ENCODE measurements at regions not wholly inside any gene's neighbourhood (a gene's known extent, or its start where the extent isn't known, plus 50 kb on each side); places are given as distances from the start of the nearest gene placed in this dataset.
"Not testable (repeated sequence)": the region's sequence is repeated elsewhere in the genome, so short reads cannot be mapped to it uniquely, and the experiment has no call there.

DNA sequence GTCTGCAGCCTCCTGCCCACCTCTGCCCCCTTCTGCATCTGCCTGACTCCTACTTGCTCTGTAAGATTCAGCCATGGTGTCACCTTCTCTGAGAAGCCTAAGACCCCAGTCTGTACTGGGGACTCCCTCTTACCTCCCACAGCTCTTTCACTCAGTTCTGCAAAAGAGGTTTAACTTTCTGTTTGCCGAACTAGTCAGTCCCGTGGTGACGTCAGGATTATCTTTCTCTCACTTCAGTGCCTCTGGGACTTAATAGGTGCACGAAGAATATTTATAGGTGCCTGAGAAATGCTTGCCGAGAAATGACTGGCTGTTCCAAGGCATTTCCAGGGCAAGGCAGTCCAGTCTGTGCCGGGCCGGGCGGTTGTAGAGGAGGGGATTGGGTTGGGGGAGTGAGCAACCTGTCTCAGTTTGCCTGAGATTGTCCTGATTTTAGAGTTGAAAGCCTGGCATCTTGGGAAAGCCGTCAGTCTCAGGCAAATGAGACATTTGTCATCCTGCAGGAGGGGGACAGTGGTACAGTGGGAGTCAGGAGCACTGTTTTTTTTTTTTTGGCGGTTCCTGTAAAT lies 227.5 kb upstream of the NPVF start:
- no peak for DNase-seq

DNA sequence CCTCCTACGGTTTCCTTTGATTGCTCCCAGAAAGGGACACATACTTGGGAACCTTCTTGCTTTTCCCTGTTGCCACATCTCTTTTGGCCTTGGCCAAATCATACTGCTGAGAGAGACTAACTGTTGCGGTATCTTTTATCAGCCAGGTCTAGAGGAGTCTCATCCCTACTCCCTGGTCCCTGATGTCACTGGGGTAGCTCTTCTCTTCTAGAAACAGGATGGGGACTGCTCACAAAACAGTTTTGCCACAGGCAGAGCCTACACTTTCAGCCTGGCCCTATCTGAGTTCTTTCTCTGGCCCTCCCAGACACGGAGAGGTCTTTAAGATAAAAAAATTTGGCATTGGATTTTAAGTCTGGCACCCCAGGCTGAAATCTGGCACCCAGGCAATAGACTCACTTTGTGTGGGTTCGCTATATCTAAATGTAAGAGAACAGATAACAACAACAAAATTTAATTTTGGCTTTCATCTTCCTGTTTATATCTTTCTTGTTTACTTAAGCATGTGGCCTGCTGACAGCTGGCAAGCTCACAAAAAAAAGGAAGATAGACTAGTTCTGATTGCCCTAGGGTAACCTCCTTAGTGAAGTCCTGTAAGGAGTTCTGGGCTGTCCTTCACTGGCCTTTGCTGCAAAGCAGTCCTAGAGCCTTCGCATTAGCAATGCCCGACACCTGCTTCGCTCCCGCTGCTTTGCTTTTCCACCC lies 228.3 kb upstream of the NPVF start:
- peak; percentile 19 for DNase-seq

DNA sequence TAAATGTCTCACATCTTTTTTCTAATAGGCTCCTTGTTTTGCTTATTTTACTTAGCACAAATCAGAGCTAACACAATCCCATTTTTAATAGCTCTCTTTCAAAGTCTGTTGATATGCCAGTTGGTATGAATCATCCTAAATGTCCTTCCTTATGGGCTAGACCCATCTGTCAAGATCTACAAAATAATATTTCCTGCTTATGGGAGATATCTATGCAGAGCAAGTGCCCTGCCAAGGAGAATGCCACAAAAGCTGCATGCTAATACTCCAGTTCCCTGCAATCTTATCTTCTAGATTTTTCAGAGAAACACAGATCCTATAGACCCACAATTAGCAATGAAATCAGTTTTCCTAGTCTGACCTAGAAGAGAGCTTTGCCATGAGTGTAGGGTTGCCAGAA lies 230.8 kb upstream of the NPVF start:
- DNase-seq: no peak

DNA sequence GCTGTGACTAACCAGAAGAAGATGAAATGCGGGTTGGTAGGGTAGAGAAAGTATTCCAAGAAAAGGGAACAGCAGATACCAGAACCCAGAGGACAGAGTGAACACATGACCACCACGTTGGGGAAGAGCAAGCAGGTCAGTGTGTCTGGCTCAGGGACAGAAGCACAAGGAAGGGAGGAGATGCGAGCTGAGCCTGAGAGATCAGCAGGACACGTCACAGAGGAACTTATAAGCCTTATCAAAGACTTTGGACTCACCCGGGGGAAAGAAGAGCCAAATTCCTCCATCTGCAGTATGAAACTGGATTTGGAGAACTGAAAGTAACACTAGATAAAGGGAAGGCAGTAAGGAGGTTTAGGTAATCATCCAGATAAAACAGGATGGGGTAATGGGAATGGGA lies 232.1 kb upstream of the NPVF start:
- no peak for DNase-seq

DNA sequence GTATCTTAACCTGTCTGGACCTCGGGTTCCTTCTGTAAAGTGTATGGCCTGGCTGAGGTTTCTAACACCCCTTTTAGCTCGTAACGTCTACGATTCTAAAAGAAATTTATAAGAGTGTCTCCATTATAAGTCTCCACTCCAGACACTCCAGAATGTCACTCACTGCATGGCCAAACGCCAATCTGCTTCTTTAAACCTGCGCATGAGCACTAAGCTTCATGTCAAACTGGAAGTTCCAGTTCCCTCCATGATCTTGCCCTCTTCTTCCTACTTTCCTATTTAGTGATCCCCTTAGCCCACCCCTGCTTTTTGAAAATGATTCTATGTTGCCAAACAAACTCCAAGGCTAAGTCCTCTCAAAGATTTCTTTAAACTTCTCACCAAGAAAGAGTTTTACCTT lies 241.4 kb upstream of the NPVF start:
- no peak for DNase-seq

DNA sequence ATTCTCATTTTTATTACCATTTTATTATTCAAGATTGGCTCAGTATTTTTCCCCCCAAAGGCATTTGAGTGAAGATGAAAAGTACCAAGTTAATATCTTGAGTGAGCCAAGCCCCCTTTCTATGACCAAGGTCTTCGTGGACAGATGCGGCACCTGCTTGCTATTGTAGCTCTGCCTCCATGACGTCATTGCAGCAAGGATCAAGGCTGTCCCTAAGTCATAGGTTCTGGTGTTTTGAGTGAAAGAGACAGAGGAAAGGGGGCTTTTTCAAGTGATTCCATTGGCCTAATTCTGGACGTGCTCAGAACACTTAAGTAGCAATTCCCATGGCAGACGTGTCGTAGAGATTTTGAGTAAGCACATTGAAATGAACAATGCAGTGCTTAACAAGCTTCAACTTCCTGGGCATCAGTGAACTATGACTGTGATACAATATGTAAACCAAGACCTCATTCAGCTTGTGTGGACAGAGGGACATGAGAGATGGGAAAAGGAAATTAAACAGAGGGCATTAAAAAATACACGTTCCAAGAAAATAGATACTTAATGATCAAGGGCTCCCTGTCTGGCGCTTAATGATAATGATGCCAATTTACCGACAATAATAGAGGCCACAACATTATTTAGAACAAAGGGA lies 248.7 kb upstream of the NPVF start:
- DNase-seq: no peak

DNA sequence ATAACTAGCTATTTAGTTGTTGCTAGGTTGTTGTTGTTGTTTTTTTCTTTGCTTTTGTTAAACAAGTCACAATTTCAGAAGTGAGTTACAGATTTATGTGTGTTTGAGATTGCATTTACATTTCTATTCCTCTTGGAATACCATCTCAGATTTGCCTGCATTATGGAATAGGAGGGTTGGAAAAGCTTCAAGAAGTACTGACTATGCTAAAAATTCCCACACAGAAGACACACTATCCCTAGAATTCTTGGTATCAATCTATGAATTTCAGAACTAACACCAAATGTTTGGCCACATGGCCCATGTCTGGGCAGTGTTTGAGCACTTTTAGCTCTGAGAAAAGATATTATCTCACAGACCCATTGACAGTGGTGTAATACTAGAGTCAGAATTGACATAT lies 249.9 kb upstream of the NPVF start:
- DNase-seq: not testable (repeated sequence)

DNA sequence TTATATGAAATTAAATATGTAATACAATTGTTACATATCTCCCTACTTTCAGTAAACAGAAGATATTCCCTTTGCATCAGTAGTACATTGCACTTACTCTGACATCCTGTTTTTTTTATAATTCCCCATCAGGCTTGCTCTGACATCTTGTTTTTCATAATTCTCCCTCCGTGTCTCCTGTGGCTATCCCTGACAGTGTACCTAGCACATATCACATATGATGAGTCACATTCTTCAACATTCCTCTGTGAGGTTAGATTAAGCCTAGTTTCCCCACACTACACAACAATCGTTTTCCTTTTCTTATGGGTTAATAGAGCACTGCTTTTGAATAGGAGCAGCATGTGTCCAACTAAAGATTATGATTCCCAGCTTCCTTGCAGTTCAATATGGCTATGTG lies 250.6 kb upstream of the NPVF start:
- DNase-seq: no peak

DNA sequence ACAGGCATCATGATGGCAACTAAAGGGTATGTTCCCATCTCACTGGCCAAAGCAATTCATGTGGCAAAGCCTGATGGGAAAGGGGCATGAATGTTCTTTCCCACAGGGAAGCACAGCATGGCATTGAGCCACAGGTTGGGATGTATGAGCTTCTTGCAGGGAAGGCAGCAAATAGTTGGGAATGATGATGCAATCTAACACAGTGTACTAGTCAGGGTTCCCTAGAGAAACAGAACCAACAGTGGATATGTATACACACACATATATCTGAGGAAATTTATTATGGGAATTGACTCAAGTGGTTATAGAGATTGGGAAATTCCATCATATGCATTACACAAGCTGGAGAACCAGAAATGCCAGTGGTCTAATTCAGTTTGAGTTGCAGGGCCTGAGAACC lies 253.6 kb upstream of the NPVF start:
- no peak for DNase-seq

DNA sequence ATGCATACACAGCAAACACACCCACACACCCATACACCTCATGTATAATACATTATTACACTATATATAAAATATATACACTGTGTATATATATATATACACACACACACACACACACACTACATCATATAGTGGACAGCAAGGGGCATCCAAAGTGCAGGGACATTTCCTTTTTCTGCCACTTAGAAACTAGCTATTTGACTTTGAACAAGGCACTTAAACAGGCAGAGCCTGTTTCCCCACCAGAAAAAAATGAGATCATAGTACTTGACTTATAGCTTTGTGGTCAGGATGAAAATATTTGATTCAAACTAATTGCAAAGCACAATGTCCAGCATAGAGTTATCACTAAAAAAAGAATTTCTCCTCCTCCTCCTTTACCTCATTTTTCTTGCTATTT lies 254.3 kb upstream of the NPVF start:
- no peak for DNase-seq

DNA sequence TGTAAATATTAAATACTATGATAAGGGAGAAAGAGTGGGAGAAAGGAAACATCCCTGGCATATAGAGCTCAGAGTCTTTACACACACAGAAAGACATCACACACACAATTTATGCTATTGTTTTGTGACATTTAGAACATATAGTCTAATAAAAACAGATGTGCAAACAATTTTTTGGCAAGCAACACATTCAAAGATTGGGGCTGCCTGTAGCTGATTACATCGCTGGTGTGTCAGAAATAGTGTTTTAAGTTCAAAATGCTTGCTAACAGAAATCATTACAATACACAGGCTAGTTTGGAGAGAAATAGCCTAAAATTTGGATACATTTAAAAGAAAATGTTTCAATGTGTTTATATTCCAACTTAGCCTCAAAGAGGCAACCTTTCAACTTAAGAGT lies 256.7 kb upstream of the NPVF start:
- DNase-seq: peak; percentile 50

DNA sequence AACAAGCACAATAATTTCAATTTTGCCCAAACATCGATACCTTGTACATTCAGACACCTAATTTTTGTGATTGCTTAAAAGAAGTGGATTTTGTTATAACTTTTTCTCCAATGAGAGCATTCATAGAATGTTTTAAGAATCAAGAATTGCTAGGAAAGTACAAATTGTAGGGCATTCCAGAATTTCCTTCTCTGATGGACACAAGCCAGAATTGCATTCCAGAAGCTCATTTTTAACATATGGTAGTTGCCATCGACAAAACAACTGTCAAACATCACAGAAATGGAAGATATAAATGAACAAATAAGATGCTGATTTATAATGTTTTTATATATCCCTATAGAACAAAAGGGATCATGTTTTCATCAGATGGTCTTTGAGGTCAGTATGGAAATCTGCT lies 258.4 kb upstream of the NPVF start:
- DNase-seq: no peak

DNA sequence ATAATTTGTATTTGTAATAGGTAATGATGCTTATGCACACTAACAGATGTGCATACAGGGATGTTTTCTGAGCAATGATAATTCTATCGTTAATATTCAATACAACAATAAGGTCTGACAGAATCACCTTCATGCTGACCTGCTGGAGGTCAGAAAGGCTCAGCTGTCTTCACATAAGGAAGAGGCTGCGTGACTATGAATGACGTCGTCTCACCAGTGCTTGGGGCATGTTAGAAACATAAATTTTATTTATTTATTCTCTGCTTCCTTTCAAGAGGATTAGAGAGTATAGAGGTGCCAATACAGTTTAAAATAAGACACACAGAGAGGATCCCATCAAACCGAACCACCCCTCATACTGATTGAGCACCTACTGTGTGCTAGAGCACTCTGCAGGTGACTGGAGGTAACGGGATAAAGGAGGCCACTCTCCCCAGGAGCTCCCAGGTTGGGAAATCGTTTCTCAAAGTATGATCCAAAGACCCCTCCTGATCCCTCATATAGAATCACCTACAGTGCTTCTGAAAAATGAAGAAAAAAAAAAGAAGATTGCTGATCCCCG lies 265.6 kb upstream of the NPVF start:
- DNase-seq: no peak

DNA sequence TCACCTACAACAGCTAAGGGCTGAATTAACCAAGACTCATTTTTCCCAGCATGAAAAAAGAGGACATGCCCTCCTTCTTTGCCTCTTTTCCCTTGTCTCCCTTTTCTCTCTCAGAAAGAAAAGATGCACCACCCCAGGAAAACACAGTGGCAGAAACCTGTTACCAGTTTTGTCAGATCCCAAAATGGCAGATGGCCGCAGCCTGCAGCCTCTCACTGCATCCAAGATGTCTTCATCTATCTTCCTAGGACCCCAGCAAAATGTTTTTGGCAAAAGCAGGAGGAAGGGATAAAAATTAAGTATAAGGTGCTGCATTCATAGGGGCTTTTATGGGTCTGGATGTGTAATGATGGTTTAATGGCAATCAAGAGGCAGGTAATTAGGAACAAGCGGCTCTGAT lies 266.6 kb upstream of the NPVF start:
- no peak for DNase-seq

DNA sequence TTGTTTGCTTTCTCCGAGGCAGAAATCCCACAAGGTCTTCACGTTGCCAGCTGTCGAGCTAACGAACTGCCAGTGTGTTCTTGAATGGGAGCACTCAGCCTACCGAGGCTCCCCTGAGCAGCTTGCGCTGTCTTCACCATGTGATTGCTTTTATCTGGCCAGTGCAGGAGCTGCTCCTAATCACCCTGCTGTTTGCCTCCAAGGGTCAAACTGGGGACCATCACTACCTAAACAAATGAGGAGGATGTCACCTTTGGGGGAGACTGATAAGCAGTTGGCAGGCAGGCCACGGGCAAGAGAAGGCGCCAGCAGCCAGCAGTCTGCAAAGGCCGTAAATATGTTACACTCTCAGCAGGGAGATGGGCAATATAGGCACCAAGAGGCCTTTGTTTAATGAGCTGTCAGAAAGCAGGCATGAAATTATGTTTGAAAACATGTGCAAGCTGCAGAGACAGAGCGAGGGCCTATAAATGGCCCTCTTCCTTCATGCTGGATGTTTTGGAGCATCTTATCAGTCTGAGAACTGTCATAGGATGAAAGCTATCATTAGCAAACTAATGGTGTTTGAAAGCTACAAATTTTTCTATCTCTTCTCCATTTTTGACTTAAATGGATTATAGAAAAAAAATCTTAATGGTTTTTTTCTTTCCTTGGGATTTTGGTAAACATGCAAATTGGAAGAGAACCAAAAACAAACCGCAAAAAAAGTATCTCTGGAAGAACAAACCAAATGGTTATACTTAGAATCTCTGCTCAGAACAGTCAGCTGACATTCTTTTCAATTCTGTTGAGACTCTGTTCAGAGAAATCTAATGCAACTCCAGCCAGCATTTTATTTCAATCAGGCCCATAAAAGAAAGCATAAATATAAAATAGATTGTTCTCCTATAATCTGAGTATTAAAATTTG lies 267.3 kb upstream of the NPVF start:
- DNase-seq: peak; percentile 29

DNA sequence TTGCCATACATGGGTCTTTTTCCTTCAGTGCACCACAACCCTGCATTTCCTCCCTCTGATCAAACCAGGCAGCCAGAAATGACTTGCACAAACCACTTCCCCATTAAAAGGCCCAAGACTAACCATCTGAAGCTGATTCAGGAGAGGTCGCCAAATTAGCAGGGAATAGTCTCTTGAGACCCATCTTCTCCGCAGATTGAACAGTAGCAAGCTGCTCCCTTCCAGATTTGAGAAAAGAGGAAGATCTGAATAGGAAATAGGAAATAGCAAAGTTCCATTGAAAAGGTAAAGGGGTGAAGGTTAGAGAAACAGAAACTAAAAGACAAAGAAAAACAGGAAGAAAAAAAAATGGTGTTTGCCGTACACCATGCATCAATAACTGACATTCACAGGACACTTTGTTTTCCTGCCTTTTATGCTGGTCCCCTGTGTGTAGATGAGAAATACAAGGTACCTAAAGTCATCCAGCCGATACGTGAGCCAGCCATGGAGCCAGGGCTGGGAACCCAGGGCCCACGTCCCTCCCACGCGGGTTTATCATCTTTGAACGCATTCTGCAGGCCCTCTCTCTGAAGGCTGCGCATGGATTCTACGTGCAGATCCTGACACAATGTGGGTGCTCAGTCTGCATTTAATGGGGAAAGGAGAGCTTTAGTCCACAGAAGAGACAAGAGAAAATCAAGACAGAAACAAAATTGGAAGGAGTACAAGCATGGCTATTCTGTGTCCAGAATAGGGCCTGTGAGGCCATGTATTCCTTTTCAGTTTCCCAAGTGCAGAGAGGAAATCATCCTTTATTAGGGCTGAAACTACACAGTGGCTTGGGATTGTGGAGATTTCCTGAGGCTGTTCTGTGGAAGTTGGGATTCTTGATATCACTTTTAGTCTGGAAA lies 268.4 kb upstream of the NPVF start:
- DNase-seq: no peak

DNA sequence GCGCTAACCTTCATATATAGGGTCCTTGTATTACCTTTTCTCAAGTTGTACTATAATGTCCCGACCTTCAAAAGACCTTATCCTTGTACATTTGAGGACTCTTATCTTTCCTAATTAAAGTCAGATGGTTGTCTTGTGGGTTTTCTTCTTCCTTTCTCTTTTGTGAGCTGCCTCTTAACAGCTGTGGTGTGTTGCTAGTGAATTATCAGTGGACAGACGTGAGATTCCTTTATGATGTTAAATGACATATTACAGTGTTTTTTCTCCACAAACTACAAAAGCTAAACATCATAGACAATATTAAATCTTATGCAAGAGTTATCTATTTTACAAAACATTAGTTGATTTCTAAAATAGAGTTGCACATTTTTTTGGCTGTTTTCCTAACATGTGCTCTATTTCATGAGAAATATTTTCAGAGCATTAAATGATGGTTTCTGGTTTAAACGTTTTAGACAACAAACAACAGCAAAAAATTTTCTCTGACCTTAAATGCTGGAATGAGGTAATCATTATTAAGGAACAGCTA lies 272.2 kb upstream of the NPVF start:
- no peak for DNase-seq

DNA sequence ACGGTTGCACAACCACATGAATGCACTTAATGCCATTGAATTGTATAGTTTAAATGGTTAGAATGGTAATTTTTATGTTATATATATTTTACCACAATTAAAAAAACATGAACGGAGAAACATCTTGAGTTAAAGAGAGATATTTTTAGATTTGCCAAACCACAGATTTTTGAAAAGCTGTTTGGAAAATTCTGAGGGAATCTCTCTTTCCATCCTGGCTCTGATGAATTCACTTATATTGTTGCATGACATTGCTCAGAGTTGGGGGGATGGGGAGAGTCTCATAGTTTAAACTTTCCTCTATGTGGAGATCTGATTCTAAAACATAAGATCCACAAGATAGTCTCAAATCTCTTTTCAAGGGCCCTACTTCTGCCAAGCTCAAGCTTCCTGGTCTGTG lies 275.0 kb upstream of the NPVF start:
- DNase-seq: no peak

DNA sequence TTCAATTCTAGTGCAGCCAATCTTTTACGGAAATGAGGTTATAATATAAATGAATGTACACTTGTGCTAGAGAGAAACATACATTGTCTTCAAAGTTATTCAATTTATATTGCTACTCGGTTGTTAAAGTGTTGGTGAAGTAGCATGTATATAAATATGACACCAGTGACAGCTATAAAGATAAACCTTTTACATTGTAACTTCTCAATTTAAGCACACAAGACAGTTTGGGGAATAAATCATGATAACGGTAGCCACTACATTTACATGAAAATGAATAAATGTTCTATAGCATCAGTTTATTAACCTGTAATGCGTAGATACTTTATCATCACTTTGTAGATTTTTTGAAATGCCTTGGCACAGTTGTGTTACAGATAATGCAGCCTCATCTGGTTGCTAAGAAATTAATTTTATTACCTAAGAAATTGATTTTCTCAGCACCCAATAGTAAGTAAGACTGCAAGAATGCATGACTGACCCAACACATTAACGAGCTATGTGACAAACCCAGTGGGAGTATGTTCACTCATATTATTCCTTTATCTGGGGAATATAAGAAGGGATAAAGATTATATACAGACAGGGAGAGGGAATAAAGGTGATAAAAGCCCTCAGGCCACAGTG lies 283.9 kb upstream of the NPVF start:
- no peak for DNase-seq

DNA sequence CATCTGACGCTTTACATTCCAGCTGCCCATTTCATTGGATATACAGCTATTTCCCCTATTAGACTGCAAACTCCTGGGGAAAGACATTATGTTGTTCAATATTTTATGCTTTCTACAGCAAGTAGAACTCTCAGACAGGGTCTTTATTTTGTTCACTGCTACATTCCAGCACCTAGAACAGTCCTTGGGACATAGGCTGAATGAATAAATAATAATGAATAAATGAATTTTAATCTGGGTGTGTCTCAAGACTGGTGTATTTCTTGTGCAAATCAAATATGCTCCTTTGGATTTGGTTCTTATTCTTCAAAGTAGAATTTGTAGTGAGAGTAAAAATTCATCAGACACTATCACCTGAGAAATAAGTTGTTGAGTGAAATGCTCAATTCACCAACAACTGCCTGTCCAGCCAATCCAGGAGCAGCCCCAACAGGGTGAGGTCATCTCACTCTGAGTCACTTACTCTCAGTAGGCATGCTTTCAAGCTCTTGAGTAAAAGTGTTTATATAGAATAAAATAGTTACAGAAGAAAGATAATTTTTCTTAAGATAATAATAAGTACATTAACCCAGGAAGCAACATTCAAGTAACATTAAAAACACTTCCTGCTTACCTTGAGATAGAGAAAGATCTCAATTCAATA lies 287.5 kb upstream of the NPVF start:
- no peak for DNase-seq
